Ishikawa (cell line): ENCODE measurements at regions not wholly inside any gene's neighbourhood (a gene's known extent, or its start where the extent isn't known, plus 50 kb on each side); places are given as distances from the start of the nearest gene placed in this dataset.

Experiments
- CEBPB ChIP-seq: IDR thresholded peaks from 2 replicates; pipeline ENCODE4 v1.6.1; 2012
- CREB1 ChIP-seq: IDR thresholded peaks from 2 replicates; pipeline ENCODE4 v1.6.1; 2012; ENCODE audit warnings: low read depth
- EGR1 ChIP-seq: IDR thresholded peaks from 2 replicates; pipeline ENCODE4 v1.6.1; 2012
- EP300 ChIP-seq: IDR thresholded peaks from 2 replicates; pipeline ENCODE4 v1.6.1; 2012; ENCODE audit warnings: borderline replicate concordance
- FOXM1 ChIP-seq: IDR thresholded peaks from 2 replicates; pipeline ENCODE4 v1.6.1; 2012; ENCODE audit warnings: low read depth, borderline replicate concordance
- NFIC ChIP-seq: IDR thresholded peaks from 2 replicates; pipeline ENCODE4 v1.6.1; 2012
- RAD21 ChIP-seq: IDR thresholded peaks from 2 replicates; pipeline ENCODE4 v1.6.1; 2012; ENCODE audit warnings: low read depth
- REST ChIP-seq: IDR thresholded peaks from 2 replicates; pipeline ENCODE4 v1.6.1; 2012; ENCODE audit warnings: low read depth, mild to moderate bottlenecking
- TAF1 ChIP-seq: IDR thresholded peaks from 2 replicates; pipeline ENCODE4 v1.6.1; 2012; ENCODE audit warnings: low read depth, mild to moderate bottlenecking
- TCF12 ChIP-seq: IDR thresholded peaks from 2 replicates; pipeline ENCODE4 v1.6.1; 2012; ENCODE audit warnings: low read depth
- TEAD4 ChIP-seq: IDR thresholded peaks from 2 replicates; pipeline ENCODE4 v1.6.1; 2012
- YY1 ChIP-seq: IDR thresholded peaks from 2 replicates; pipeline ENCODE4 v1.6.1; 2012; ENCODE audit warnings: low read depth
- ZBTB7A ChIP-seq: IDR thresholded peaks from 2 replicates; pipeline ENCODE4 v1.6.1; 2012; ENCODE audit warnings: low read depth
- TF ChIP-seq, protein P1 (sequence below): IDR thresholded peaks from 2 replicates; pipeline ENCODE4 v1.6.1; 2012
- TF ChIP-seq, protein P2 (sequence below): IDR thresholded peaks from 2 replicates; pipeline ENCODE4 v1.6.1; 2012

- TF ChIP-seq TCF12 (no peak), FOXM1 (no peak), REST (no peak), EP300 (no peak), TEAD4 (no peak)
- TF ChIP-seq, protein P1, sequence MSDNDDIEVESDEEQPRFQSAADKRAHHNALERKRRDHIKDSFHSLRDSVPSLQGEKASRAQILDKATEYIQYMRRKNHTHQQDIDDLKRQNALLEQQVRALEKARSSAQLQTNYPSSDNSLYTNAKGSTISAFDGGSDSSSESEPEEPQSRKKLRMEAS, result no peak
Observed at GRCh38 chr5:136646915-136647314, 281.6 kb upstream of the TRPC7 start.

DNA sequence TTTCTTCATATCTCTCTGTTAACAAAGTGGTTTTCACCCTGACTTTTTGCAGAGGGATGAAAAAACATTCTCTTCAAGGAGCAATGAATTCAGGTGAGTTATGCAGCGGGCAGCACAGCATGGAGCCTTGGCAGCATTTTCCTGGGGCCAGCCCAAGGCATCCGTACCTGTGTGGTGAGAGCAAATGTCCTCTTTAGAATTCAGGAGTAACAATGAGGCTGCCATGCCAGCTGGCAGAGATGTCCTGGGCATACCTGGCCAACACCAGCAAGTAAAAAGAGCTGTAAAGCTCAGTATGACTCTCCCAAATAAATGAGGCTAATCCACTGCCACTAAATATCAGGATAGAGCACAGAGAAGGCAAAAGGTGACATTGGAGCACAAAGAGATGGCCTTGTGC is 277.6 kb upstream of the TRPC7 start:
- TF ChIP-seq RAD21 (no peak), TCF12 (no peak), REST (no peak), TEAD4 (no peak), EGR1 (no peak), YY1 (no peak), FOXM1 (no peak), CEBPB (no peak), EP300 (no peak), TAF1 (no peak), NFIC (no peak), ZBTB7A (no peak)
- TF ChIP-seq, protein P2, sequence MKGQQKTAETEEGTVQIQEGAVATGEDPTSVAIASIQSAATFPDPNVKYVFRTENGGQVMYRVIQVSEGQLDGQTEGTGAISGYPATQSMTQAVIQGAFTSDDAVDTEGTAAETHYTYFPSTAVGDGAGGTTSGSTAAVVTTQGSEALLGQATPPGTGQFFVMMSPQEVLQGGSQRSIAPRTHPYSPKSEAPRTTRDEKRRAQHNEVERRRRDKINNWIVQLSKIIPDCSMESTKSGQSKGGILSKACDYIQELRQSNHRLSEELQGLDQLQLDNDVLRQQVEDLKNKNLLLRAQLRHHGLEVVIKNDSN, result no peak
- TF ChIP-seq, protein P1, result no peak

DNA sequence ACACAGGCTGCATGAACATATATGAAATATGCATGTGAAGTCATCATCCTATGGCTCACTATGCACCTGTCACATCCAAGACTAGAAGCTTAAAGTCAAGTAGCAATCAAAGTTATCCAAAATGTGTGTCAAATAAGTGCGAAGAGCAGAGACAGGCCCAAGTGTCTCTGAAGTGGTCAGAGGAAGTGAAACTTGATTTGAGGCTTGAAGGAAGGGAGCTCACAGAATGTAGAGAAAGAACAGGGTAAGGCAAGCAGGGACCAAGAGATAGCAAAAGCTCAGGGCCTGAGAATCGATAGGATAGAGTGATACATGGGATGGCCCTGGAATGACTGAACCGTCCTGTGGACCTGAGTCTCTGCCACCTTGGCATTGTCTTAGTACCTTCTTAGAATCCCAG is 274.3 kb upstream of the TRPC7 start:
- TF ChIP-seq TCF12, result no peak
- TF ChIP-seq NFIC, result no peak
- no peak for TF ChIP-seq REST
- no peak for TF ChIP-seq FOXM1
- TF ChIP-seq TEAD4, result no peak
- TF ChIP-seq EP300, result no peak
- TF ChIP-seq EGR1, result no peak
- TF ChIP-seq CEBPB, result no peak
- TF ChIP-seq RAD21, result no peak
- TF ChIP-seq TAF1, result no peak
- no peak for TF ChIP-seq YY1
- TF ChIP-seq, protein P2, result no peak
- no peak for TF ChIP-seq CREB1
- no peak for TF ChIP-seq ZBTB7A
- TF ChIP-seq, protein P1, result no peak

DNA sequence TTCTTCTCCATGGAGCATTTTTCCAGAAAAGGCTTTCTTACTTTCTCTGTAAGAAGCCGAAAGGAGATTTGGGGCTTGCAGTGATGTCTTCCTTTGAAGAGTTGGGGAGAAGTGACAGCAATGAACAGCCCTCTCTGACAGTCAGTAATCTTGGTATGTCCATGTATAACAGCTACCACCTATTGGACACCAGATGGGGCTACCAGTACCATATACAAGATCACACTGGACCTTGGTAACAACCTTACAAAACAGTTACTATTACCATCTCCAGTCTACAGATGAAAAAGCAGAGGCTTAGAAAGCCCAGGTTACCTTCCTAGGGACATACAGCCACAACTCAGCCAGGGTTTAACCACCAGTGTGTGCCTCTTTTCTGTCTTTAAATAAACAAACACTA is 272.7 kb upstream of the TRPC7 start:
- no peak for TF ChIP-seq NFIC
- no peak for TF ChIP-seq ZBTB7A
- TF ChIP-seq REST, result no peak
- TF ChIP-seq CEBPB, result no peak
- TF ChIP-seq YY1, result no peak
- no peak for TF ChIP-seq EP300
- TF ChIP-seq TCF12, result no peak
- TF ChIP-seq EGR1, result no peak
- no peak for TF ChIP-seq FOXM1
- TF ChIP-seq TEAD4, result no peak
